Mesodermal cell (in vitro differentiated cells): ENCODE measurements at regions not wholly inside any gene's neighbourhood (a gene's known extent, or its start where the extent isn't known, plus 50 kb on each side); places are given as distances from the start of the nearest gene placed in this dataset.

Source experiments
- H3K27ac ChIP-seq: 2 replicates; pipeline ENCODE4 v1.7.0; 2013; ENCODE audit warnings: mild to moderate bottlenecking, low read depth, low read length, moderate library complexity; ENCODE audit not compliant: severe bottlenecking
- H3K36me3 ChIP-seq: 2 replicates; pipeline ENCODE4 v1.7.1; 2013; ENCODE audit warnings: mild to moderate bottlenecking, low read length, moderate library complexity; ENCODE audit not compliant: control insufficient read depth, insufficient read depth
- H3K4me1 ChIP-seq: one replicate; pipeline ENCODE4 v1.7.1; 2013; ENCODE audit warnings: mild to moderate bottlenecking, low read length; ENCODE audit not compliant: insufficient read depth, control insufficient read depth, poor library complexity, severe bottlenecking
- H3K4me3 ChIP-seq: 2 replicates; pipeline ENCODE4 v1.7.0; 2013; ENCODE audit warnings: low read length, control low read depth, mild to moderate bottlenecking; ENCODE audit not compliant: insufficient read depth, poor library complexity, severe bottlenecking; ENCODE audit errors: extremely low read depth
- H3K9me3 ChIP-seq: 2 replicates; pipeline ENCODE4 v1.7.1; 2013; ENCODE audit warnings: mild to moderate bottlenecking, low read length, moderate library complexity; ENCODE audit not compliant: control insufficient read depth
- WGBS, 2 experiments: methylation state at CpG; one replicate each; pipeline ENCODE4 v1.1.5; 2013; ENCODE audit warnings: missing lambda C conversion rate in 2 of 2; ENCODE audit not compliant: insufficient coverage in 2 of 2; 5-methylcytosine and 5-hydroxymethylcytosine counted together

DNA sequence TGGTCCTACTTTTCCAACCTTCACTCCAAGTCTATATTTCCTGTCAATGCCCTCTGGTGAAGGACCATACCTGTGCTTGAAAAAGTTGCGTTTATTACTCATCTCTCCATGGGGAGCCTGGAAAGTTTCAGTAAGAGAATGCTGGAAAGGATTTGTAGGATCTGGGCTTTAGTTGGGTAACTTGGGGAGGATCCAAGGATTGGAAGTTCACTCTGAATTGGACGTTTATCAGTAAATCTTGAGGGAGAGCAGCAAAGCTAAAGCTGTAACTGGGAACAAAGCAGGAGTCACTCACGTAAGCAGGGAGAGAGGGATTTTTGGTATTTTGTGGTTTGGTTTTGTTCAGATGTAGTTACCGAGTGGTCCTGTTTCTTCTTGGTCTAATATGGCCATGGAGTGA, 51.4 kb upstream of the NPVF start:
- H3K27ac ChIP-seq, result no peak overlapping the region
- no peaks in the 10 kb centered on the region for H3K9me3 ChIP-seq
- no peak overlapping the region for H3K4me3 ChIP-seq
- H3K4me1 ChIP-seq, result no peaks in the 10 kb centered on the region
- H3K36me3 ChIP-seq, result no peaks in the 10 kb centered on the region
- 79% methylated on average over 2 to 3 of the region's 4 CpGs for WGBS, 2 experiments

DNA sequence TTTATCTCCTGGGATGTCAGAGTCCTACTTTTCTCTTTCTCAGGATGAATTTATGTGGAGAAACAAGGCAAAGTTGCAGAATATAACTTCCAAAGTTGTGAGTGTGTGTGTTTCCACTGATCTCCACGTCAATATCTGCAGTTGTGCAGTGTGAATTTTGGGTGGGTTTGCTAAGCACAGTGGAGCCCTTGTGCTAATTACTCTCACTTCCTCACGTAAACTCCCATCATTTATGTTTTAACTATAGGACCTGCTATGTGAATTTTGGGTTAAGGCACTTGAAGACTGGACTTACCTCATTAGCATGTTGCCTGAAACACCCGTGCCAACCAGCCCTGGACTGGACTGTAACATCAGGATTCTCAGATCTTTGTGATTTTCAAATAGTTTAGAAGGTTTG, 51.9 kb upstream of the NPVF start:
- H3K4me1 ChIP-seq, result no peaks in the 10 kb centered on the region
- H3K36me3 ChIP-seq, result no peaks in the 10 kb centered on the region
- no peak overlapping the region for H3K4me3 ChIP-seq
- 80 to 97% methylated on average over 1 to 2 of the region's 3 CpGs for WGBS, 2 experiments
- H3K27ac ChIP-seq, result no peak overlapping the region
- H3K9me3 ChIP-seq, result no peaks in the 10 kb centered on the region

DNA sequence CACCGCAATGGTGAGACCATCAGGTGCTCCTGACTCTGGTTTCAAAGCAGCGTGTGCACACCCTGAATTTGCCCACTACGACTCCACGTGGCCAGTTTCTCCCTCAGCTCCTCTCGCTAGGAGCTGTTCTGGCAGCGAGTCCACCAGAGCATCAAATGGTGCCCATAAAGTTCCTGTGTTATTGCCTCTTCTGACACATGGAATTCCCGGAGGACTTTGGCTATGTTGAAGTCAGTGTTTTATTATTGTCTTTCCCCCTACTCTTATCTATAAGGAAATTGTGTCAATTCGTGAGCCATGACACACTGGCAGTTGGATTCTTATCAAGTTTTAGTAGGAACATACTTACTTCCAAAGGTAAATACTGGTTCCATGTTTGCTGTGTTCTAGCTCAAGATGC, 53.9 kb upstream of the NPVF start:
- H3K4me3 ChIP-seq, result no peak overlapping the region
- H3K9me3 ChIP-seq, result no peaks in the 10 kb centered on the region
- 94 to 99% methylated on average over 5 to 6 of the region's 8 CpGs for WGBS, 2 experiments
- H3K27ac ChIP-seq, result no peak overlapping the region
- H3K36me3 ChIP-seq, result no peaks in the 10 kb centered on the region
- H3K4me1 ChIP-seq, result no peaks in the 10 kb centered on the region

DNA sequence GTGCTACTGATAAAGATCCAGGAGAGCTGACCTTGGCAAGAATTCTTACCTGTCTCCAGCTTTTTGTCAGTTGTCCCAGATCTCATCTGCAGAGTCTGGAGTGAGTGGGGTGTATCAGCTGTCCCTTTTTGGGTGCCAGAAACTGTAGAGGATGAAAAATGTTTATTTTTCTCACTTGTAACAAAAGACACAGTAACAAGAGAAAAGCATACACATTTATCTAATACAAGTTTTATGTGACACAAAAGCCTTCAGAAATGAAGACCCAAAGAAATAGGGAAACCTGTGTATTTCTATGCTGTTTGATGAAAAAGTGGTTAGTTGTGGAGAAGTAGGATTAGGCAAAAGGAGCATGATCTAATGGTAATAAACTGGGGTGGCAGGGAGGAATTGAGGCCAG, 58.5 kb upstream of the NPVF start:
- Histone ChIP-seq H3K36me3 (no peaks in the 10 kb centered on the region), H3K27ac (no peak overlapping the region), H3K4me1 (no peaks in the 10 kb centered on the region), H3K4me3 (no peak overlapping the region), H3K9me3 (no peaks in the 10 kb centered on the region)

DNA sequence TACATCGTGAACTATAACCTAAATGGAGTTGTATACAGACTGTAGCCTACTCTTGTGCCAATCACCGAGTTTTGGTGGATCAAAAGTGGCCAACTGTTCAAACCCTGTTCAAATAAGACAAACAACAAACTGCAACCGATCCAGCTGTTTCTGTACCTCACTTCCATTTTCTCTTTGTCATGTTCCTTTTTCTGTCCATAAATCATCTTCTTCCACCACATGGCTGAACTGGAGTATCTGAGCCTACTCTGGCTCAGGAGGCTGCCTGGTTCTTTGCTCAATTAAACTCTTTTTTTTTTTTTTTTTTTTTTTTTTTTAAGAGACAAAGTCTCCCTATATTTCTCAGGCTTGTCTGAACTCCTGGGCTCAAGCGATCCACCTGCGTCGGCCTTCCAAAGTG, 59.0 kb upstream of the NPVF start:
- Histone ChIP-seq H3K36me3 (no peaks in the 10 kb centered on the region), H3K4me1 (no peaks in the 10 kb centered on the region), H3K9me3 (no peaks in the 10 kb centered on the region), H3K27ac (no peak overlapping the region), H3K4me3 (no peak overlapping the region)
- WGBS, 2 experiments, result 85 to 86% methylated on average over 3 to 5 of the region's 6 CpGs

DNA sequence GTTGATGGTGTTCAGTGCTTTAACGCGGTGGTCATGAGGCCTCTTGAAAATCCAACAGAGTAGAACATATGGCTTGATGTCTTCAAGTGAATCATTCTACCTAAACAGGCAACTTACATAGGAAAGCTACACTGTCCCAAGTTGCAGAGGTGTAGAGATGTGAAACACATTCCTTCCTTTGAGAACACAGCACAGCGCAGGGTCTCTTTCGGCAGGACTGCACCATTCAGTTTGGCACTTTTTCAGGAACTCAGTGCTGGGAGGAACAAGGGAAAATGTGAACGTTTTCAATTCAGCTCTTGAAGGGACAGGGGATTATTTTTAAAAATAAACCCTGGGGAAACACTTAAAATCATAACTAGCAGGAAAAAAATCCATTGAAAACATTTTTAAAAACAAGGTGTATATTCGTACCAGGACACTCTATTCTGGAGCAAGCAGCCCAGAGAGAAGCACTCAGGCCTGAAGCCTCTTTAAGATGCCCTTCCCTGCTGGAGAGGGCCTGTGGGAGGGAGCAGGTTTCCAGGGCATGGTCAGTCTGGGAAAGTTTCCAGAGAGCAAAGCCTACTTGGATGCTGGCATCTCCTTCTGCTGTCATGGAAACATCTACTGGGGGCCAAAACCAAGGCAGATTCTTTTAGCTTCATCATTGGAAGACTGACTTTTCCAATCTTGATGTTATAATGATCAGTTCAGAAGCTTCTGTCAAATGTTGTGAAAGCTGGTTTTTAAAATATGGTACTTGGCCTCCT, 60.4 kb upstream of the NPVF start:
- 94 to 100% methylated on average over 4 to 5 of the region's 6 CpGs for WGBS, 2 experiments
- Histone ChIP-seq H3K4me3 (no peak overlapping the region), H3K4me1 (no peaks in the 10 kb centered on the region), H3K27ac (no peak overlapping the region), H3K36me3 (no peaks in the 10 kb centered on the region), H3K9me3 (no peaks in the 10 kb centered on the region)

DNA sequence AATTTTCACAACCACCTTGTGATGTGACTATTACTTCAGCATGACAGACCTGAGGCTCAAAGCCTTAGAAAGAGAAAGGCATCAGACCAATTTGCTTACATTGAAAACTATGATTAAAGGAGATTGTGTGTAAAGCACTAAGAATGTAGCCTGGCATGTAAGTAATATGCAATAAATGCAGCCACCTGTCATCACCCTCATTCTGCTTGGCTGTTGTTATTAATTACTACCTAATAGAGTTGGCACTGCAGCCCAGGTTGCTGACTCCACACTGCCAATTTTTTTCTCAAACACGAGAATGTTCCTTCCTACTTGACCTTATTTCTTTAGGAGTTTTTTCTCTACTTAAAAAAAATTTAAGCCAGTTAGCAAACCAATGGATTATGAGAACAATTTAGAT, 61.2 kb upstream of the NPVF start:
- Histone ChIP-seq H3K36me3 (no peaks in the 10 kb centered on the region), H3K4me3 (no peak overlapping the region), H3K9me3 (no peaks in the 10 kb centered on the region), H3K27ac (no peak overlapping the region), H3K4me1 (no peaks in the 10 kb centered on the region)
- whole genome bisulfite sequencing, 2 experiments, result no CpG with 5 or more reads among the region's 1 CpG

DNA sequence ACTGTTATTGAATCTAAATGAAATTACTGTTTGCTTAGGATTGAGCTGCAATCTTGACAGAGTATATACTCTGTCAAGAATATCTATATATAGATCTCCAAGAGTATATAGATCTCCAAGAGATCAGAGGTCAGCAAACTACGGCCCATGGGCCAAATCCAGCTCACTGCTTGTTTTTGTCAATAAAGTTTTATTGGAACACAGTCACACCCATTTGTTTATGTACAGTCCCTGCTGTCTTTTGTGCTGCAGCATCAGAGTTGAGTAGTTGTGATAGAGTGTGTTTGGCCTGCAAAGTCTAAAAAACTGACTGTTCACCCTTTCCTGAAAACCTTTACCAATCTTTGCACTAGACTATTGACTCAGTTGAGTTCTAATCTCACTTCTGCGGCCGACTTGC, 66.3 kb upstream of the NPVF start:
- Histone ChIP-seq H3K4me3 (no peak overlapping the region), H3K27ac (no peak overlapping the region), H3K9me3 (no peaks in the 10 kb centered on the region), H3K4me1 (no peaks in the 10 kb centered on the region), H3K36me3 (no peaks in the 10 kb centered on the region)
- whole genome bisulfite sequencing, 2 experiments, result 100% methylated on average over 2 of the region's 3 CpGs

DNA sequence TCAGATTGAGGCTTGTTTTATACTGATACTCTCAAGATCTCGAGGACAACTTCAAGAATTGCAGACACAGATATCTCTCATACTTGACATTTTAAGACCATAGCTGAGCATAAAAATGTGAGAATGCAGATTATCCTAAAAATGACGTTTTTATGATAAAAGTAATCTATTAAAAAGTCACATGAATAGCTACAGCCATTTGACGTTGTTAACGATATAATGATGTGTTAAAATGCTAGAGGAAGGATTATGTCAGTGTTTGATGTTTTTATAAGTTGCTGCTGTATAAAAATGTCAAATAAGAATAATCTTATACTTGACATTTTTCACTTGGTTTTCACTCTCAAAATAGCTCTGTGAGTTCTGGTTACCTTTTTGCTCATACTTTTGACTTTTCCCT, 67.1 kb upstream of the NPVF start:
- no peaks in the 10 kb centered on the region for H3K4me1 ChIP-seq
- no peak overlapping the region for H3K27ac ChIP-seq
- no peak overlapping the region for H3K4me3 ChIP-seq
- WGBS, 2 experiments, result 100% methylated on average over 2 of the region's 4 CpGs; no CpG with 5 or more reads in 1 of the 2 experiments
- H3K36me3 ChIP-seq, result no peaks in the 10 kb centered on the region
- H3K9me3 ChIP-seq, result no peaks in the 10 kb centered on the region

DNA sequence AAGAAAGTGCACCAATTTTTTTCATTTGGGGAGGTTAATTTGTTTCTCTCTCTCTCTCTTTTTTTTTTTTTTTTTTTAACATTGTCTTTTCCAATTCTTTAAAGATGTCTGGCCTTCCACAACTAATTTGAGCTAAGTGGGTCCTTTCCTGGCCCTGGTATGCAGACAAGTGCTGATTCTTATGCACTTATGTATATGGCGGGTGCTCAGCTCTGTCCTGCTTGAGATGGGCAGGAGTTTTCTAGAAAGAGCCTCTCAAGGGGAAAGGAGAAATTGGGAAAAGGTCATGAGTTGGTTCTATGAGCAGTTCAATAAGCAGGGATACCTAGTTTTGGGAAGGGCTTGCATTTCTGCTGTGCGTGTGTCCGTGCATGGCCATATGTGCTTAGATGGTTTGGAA, 67.8 kb upstream of the NPVF start:
- WGBS, 2 experiments, result 100% methylated on average over 1 of the region's 3 CpGs
- no peaks in the 10 kb centered on the region for H3K36me3 ChIP-seq
- no peak overlapping the region for H3K4me3 ChIP-seq
- H3K27ac ChIP-seq, result no peak overlapping the region
- H3K9me3 ChIP-seq, result no peaks in the 10 kb centered on the region
- H3K4me1 ChIP-seq, result no peaks in the 10 kb centered on the region

DNA sequence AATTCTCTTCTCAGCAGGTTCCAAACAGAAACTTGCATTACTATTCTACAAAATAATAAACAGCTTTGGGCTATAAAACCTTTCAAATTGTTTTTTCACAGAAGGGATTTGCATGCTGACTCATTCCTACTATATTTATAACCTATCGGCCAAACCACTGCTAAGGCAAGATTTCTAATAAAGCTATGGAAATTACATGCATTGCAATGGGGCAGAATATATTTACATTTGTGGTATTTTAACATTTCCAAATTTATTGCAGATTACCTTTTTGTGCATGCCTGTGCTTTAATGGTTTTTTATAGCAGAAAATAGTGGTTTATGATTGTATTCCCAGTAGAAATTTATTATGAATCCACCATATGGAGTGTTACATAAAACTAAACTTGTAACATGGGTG, 69.0 kb upstream of the NPVF start:
- WGBS, 2 experiments, result no CpG with 5 or more reads among the region's 1 CpG
- H3K4me3 ChIP-seq, result no peak overlapping the region
- no peak overlapping the region for H3K27ac ChIP-seq
- no peaks in the 10 kb centered on the region for H3K9me3 ChIP-seq
- H3K4me1 ChIP-seq, result no peaks in the 10 kb centered on the region
- H3K36me3 ChIP-seq, result no peaks in the 10 kb centered on the region
